ENCODE measurements at regions not wholly inside any gene's neighbourhood (a gene's known extent, or its start where the extent isn't known, plus 50 kb on each side); places are given as distances from the start of the nearest gene placed in this dataset.

DNA sequence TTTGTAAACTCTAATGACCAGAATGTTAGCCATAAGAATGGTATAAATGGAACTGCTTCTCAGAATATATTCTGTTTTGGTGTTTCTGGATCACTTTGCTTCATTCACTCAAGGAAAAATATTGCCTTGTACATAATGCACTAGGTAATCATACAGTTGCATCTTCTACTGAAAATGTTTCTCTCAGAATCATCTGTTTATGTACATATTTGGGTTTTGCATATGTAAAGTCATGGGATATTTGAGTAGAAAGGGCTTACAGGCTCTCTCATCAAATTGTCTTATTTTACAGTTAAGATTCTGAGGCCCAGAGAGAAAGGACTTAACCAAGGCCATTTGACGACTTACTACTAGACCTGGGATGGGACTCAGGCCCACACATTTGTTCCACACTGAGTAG lies 97.8 kb upstream of the PALM2AKAP2 start:
- DNase-seq, result no peak

DNA sequence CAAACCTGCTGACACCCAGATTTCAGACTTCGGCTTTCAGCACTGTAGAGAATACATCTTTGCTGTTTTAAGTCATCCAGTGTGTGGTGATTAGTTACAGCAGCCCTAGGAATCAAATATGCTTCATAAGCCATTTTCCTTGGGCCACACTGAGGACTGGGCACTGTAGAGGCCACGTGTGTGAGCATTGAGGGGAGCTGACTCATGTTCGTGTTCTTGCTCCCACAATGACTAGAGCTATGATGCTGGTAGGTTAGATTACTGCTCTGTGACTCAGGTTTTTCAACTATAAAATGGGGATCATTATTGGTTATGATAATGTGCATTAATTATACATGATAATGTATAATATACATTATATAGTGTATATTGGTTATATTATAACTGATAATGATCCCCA lies 96.5 kb upstream of the PALM2AKAP2 start:
- DNase-seq, result no peak

DNA sequence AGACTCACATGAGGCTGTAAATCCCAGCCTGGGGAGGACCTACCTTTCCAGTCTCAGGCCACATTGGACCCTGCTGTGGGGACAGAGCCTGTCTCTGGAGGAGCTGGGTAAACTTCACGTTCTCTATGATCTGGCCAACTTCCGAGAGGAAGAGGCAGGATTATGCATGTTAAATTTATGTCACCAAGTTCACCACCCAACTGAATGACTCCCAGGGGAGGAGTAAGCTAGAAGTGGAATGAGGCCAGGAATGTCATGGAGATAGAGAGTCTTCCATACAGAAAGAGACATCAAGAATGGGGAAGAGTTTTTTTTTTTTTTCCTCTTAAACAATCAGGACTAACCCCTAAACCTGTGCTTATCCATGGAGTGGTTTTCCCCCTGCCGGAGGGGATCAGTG lies 90.3 kb upstream of the PALM2AKAP2 start:
- DNase-seq, result no peak

DNA sequence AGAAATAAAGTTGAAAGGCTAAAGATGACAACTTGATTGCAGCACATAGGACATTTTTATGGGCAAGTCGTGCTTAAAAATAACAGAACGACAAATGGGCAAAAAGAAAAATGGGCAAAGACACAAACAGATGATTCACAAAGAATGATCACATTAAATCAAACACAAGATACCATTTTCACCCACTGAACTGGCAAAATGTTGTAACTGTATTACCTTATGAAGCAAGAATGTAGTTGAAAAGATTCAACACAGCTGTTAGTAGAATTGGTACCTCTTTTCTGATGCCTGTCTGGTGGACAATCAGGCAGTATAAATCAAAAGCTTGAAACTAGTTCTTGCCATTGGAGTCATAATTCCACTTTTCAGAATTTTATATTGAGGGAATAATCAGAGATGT lies 81.0 kb upstream of the PALM2AKAP2 start:
- no peak for DNase-seq

DNA sequence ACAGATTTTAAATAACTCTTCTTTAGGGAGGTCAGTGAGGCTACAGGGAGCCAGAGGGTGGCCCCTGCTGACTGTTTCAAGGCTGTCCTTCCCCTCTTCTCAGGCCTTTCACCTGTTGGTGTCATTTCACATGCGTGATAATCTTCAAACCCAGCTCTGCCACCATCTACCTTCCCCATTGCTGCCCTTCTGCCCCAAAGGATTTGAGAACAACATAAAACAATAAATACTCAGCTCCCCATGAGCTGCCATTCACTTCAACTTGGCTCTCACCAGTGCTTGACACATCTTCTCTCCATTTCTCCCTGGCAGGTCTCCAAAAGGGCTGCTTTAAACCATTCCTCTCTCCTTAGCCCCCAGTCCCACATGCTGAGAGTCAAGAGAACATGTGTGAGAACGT lies 75.5 kb upstream of the PALM2AKAP2 start:
- DNase-seq, result no peak

DNA sequence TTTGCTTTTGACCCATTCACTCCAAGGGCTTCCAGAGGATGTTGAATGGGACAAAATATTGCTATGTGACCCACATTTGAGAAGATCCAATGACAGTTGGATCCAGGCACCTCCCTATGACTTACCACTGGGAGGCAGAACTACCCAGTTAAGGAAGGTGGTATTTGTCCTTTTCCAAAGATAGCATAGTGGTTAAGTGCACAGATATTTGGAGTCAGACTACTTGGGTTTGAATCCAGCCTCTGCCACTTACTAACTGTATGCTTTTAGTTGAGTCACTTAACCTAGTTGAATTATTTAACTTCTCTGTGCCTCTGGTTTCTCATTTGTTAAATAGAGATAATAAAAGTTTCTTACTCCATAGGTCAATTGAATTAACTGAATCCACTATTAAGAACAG lies 74.5 kb upstream of the PALM2AKAP2 start:
- DNase-seq, result no peak

DNA sequence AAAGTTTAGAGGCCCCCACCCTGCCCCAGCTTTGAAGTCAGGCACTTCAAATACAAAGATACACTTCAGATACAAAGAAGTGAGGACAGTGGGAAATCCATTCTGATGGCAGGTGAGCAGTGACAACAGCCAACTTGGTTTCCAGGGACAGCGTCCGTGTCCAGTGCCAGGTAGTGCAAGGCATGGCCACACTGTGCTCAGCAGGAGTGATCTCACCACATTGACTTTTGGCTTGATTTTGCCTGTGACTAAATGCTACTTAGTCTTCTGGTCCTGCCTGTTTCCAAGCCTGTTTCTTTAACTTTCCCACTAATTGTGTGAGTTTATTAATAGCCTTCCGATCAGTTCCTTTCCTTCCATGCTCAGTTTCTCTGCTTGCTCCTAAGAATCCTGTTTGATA lies 72.6 kb upstream of the PALM2AKAP2 start:
- no peak for DNase-seq

DNA sequence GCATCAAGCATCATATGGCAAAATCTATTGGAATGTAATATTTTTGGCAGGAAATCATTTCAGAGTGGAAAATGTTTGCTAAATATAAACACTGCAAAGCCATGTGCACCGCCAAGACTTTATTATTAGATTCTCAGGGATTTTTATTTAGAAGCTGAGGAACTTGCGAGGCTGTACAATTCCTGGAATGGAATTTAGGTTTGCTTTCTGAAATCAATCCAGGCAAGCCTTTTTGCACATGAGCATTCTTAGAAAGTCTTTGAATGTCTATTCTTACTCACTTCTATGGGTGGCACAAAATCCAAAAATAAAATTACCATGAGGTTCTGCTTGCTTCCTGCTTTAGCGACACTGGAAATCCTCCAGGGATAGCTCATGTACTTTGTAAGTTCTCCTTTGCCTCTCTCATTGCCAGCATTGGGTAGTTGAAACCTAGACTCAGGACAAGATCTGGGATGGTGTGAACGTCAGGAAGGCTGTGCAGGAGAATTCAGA lies 71.5 kb upstream of the PALM2AKAP2 start:
- no peak for DNase-seq

DNA sequence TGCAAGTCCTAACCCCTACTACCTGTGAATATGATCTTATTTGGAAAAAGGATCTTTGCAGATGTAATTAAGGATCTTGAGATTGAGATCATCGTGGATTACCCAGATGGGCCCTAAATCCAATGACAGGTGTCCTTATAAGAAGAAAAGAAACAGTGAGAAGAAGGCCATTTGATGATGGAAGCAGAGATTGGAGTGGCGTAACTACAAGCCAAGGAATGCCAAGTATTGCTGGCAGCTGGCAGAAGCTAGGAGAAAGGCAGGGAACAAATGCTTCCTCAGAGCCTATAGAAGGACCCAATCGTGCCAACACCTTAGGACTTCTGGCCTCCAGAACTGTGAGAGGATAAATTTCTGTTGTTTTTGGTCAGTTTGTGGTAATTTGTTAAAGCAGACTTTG lies 70.1 kb upstream of the PALM2AKAP2 start:
- no peak for DNase-seq

DNA sequence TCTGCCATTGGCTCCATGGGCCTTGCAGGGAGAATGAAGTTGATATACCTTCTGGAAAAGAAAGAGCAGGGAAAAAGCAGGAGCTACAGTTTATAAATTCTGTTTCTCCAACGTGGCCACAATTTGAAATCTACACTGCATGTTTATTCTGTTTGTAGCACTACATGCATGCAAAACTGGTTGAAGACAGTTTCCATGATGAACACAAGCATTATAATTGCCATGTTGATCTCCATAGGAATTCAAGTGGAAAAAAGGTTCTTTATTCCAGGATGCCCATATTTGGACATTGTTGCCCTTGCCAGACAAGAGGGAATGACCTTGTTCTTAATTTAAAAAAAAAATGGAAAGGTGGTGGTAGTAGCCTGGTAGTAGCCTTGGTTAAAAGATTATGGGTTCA lies 69.2 kb upstream of the PALM2AKAP2 start:
- DNase-seq, result no peak

DNA sequence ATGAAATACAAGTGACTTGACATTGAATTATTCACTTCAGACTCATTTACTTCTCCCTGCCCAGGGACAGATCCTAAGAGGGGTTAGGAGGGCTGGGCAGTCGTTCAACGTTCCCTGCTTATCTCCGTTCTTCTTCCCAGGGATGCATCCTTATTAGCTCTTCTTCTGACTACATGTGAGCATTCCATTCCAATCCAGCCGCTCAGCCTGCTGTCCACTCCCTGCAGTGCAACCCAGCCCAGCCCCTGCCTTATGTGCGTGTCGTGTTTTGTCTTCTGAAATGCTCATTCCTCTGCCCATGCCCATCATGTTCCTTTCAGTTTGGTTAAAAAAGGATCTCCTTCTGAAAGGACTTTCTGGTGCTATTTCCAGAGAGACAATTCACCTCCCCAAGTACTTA lies 64.7 kb upstream of the PALM2AKAP2 start:
- no peak for DNase-seq

DNA sequence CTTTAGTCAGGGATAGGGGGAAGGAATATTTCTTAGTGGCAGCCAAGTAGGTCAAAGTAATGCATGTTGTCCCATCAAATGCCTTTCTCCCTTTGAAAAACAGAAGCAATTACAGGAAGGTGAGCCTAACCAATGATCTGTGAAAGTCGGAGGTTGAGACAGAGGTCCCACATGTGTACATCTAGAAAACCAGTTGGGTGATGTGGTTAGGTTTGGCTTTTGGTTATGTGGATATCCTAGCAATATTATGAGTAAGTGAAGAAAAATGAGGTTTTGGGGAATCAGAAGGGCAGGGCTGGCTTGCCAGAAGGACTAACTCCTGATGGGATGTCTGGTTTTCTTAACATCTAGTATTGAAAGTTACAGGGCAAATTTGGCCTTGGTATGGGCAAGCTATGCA lies 63.4 kb upstream of the PALM2AKAP2 start:
- no peak for DNase-seq

DNA sequence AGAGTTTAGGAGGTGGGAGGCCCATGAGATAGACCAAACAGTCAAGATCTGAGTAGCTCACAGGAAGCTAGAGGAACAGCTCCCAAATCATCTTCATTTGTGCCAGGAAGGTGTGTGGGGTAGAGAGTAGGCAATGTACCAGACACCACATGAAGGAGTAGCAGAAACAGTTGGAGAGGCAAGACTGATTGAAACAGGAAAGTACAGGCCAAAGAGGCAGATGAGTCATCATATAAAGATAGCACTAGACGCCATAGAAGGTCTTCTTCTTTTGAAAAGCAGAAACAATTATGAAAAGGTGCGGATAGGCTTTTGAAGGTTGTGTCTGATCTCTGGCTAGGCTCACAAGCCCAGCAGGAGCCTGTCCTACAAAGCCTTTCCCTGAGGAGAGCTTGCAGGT lies 62.7 kb upstream of the PALM2AKAP2 start:
- no peak for DNase-seq

DNA sequence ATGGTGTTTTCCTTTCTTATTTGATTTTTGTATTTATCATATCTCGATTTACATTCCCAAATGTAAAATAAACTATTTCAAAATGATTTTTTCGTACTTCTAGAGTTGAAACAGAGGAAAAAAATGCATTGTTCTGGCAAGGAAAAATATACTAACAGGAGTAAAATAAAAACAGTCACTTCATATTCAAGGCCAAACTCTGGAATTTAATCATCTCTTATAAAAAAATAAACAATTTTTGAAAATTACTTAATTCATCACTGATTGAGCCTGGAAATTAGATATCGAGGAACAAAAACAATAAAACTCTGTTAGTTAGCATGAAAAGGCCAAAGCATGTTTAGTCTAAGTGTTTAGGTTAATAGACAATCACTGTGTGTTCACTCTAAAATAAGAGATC lies 61.1 kb upstream of the PALM2AKAP2 start:
- no peak for DNase-seq

DNA sequence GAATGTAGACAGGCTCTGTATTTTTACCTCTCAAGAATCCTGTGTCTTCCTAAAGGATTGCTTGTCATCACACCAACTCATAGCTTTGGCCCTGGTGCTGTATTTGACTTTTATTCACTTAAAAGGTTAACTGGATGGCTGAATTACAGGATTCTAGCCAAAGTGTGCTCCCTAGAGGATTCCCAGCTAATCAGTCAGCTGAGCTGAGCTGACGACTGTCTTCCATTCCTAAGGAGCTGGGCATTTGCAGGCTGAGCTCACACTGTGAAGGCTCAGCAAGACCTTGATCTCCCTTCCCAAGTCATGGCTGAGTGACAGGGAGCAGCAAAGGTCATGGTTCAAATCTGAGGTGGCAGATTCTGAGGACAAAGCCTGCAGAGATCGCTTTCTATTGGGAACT lies 59.0 kb upstream of the PALM2AKAP2 start:
- no peak for DNase-seq

DNA sequence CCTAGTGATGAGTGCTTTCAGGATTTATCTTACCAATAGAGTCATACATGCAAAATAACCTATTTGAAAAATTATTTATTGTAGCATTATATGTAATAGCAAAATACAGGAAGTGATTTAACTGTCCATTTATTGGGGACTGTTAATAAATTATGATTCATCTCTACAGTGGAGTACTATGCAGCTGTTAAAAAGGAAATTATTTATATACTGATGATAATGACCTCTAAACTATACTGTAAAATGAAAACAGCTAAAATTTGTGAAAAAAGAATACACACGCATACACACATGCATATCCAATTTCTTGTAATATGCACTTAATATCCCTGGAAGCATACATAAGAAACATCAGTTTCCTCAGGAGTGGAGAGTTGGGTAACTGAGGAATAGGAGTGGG lies 58.0 kb upstream of the PALM2AKAP2 start:
- DNase-seq, result no peak

DNA sequence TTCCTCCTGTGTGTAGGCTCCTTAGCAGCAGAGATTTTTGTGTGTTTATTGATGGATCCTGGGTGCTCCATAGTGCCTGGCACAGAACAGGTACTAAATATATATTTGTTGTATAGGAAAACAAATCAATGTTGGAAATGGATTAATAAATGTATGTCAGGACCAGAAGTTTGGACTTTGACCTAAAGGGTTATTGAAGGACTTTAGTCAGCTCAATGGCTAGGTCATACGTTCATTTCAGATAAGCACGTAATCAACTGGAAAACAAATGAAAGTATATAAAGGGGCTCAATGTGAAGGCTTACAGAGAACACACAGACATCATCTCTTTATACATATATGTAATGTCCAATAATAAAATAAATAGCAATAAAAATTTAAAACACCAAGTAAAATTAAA lies 56.2 kb upstream of the PALM2AKAP2 start:
- no peak for DNase-seq

DNA sequence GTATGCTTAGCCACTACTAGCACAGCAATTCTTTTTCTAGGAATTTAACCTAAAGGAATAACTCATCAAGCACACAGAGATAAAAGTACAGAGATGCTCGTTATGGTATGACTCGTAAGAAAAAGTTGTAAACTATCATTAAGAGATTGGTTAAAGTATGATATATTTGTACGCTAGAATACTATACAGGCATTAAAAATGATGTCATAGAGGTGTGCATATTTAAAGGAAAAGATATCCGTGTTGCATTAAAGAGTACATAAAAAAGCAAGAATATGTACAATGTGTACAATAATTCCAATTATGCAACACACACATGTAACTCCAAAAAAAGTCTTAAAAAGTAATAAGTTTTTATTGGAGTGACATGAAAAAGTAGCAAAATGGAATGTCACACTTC lies 54.5 kb upstream of the PALM2AKAP2 start:
- DNase-seq, result no peak

DNA sequence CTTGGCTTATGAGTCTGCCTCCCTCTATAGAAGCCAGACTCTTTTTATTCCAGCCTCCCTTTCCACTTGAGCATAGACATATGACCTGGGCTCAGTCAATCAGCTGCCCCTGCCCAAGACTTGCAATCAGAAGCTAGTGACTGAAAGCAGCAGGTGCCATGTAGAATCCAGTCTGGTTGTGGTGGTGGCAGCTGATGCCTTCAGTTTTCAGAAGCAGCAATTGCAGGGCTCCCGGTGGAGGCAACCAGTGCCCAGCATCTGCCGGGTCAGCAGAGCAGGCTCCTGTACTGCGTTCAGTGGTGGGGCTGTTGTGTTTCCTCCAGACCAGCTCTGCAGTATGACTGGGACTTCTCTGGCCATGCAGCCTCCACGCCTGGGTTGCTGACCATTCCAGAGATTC lies 53.9 kb upstream of the PALM2AKAP2 start:
- DNase-seq, result no peak

DNA sequence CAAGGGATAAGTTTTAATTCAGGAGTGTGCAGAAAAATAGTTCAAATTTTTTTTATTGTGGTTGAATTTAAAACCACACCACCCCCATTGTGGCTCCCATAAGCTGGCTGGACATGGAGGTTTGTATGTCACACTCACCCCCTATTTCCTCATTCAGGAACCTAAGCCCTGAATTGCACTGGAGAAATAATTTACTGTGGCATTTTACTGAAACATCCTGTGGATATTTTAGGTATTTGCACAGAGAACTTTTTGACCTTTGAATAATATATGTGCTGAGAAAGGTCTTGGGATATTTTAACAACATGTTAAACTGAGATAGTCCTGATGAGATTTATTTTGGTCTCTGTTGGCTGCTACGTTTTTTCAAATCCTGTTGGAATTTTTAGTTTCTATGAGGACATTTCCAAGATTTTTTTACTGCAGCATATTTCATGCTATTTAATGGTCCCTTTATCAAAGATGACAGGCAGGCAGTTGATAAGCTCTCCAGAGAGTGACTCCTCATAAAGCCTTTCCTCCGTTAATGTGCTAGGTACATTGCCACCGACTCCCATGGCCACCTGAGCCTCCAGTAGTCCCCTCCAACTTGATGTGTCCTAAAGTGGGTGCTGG lies 51.2 kb upstream of the PALM2AKAP2 start:
- DNase-seq, result no peak

DNA sequence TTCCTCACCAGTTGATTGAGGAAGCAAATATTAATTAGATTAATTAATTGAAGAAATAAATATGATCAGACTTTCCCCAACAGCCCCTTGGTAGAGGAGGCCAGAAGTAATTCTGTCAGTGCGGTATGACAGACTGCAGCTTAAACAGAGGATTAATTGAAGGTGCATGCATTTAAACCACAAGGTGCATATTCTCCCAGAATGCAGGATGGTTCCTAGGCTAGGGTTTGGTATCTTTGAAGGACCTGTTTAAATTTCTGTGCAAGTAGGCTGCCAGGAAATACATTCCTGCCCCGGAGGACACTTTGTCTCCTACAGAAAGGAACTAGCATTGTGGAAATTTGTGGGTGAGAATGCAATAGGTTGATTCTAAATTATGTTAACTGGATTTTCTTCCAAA lies 50.5 kb upstream of the PALM2AKAP2 start:
- DNase-seq, result no peak
